Hepatocyte (in vitro differentiated cells): ENCODE measurements at regions not wholly inside any gene's neighbourhood (a gene's known extent, or its start where the extent isn't known, plus 50 kb on each side); places are given as distances from the start of the nearest gene placed in this dataset. TPM values are rescaled to one million over a fixed set of nuclear protein-coding genes. Genes with fewer than 3 reads are reported as not detected.

Source experiments
- DNase-seq: peaks from one replicate; pipeline ENCODE4 v3.0.0-alpha.2; 2016; ENCODE audit warnings: low spot score
- H2AFZ ChIP-seq: fragments of 200-600 bp; sonication (generic); 2 replicates; pipeline ENCODE4 v1.6.0; 2016; ENCODE audit warnings: antibody characterized with exemption, mild to moderate bottlenecking
- H3K27ac ChIP-seq: fragments of 200-600 bp; sonication (generic); 2 replicates; pipeline ENCODE4 v1.5.1; 2016; ENCODE audit warnings: mild to moderate bottlenecking
- H3K27me3 ChIP-seq: fragments of 200-600 bp; sonication (generic); 2 replicates; pipeline ENCODE4 v1.6.1; 2016
- H3K36me3 ChIP-seq: fragments of 200-600 bp; sonication (generic); replicated peaks from 2 replicates; pipeline ENCODE4 v1.5.1; 2016; ENCODE audit warnings: low read depth; ENCODE audit not compliant: insufficient read depth
- H3K4me1 ChIP-seq: fragments of 200-600 bp; sonication (generic); 2 replicates; pipeline ENCODE4 v1.5.1; 2016; ENCODE audit warnings: mild to moderate bottlenecking, moderate library complexity; ENCODE audit not compliant: insufficient read depth
- H3K4me2 ChIP-seq: fragments of 200-600 bp; sonication (generic); 2 replicates; pipeline ENCODE4 v1.6.0; 2016
- H3K4me3 ChIP-seq: fragments of 200-600 bp; sonication (generic); 2 replicates; pipeline ENCODE4 v1.5.1; 2016; ENCODE audit warnings: mild to moderate bottlenecking
- H3K79me2 ChIP-seq: fragments of 200-600 bp; sonication (generic); 2 replicates; pipeline ENCODE4 v1.6.0; 2017; ENCODE audit warnings: mild to moderate bottlenecking
- H3K9me2 ChIP-seq: fragments of 200-600 bp; sonication (generic); replicated peaks from 2 replicates; pipeline ENCODE4 v1.6.0; 2017; ENCODE audit warnings: mild to moderate bottlenecking; ENCODE audit not compliant: insufficient read depth
- H3K9me3 ChIP-seq: fragments of 200-600 bp; sonication (generic); 2 replicates; pipeline ENCODE4 v1.5.1; 2016; ENCODE audit warnings: low read depth, mild to moderate bottlenecking
- H4K20me1 ChIP-seq: fragments of 200-600 bp; sonication (generic); 2 replicates; pipeline ENCODE4 v1.6.0; 2016; ENCODE audit warnings: mild to moderate bottlenecking; ENCODE audit not compliant: insufficient read depth, poor library complexity, severe bottlenecking
- CTCF ChIP-seq: fragments of 200-600 bp; sonication (generic); IDR thresholded peaks from 2 replicates; pipeline ENCODE4 v1.5.1; 2016; ENCODE audit warnings: antibody characterized with exemption, mild to moderate bottlenecking; ENCODE audit not compliant: poor library complexity
- EZH2 ChIP-seq: fragments of 200-600 bp; sonication (generic); IDR thresholded peaks from 2 replicates; pipeline ENCODE4 v1.6.1; 2016; ENCODE audit warnings: antibody characterized with exemption, mild to moderate bottlenecking, borderline replicate concordance
- EZH2phosphoT487 ChIP-seq: fragments of 200-600 bp; sonication (generic); IDR thresholded peaks from one replicate; pipeline ENCODE4 v1.6.1; 2018; ENCODE audit warnings: antibody characterized with exemption, mild to moderate bottlenecking, low read depth, moderate library complexity; ENCODE audit not compliant: unreplicated experiment, severe bottlenecking
- WGBS: methylation state at CpG from one replicate; pipeline ENCODE4 v1.1.6; 2016; ENCODE audit warnings: low lambda C conversion rate; ENCODE audit errors: missing lambda C conversion rate; 5-methylcytosine and 5-hydroxymethylcytosine counted together
- small RNA-seq: library from RNA; depleted of rRNA; stranded (forward); fragments of <200 nt; gene quantifications from one replicate; pipeline ENCODE3, GENCODE V24; 2014

GRCh38 chr9:101791533-101791932, 53.1 kb upstream of the GRIN3A start:
- no peak overlapping the region for H3K4me2 ChIP-seq
- H2AFZ ChIP-seq: no peak overlapping the region
- H3K4me3 ChIP-seq: no peak overlapping the region
- H3K36me3 ChIP-seq: no peaks in the 10 kb centered on the region
- H3K79me2 ChIP-seq: no peaks in the 10 kb centered on the region
- H3K9me2 ChIP-seq: no peaks in the 10 kb centered on the region
- no peak overlapping the region for H3K27ac ChIP-seq
- no peaks in the 10 kb centered on the region for H3K9me3 ChIP-seq
- H3K4me1 ChIP-seq: no peaks in the 10 kb centered on the region
- DNase-seq: no peak
- 55% methylated on average over 6 of the region's 6 CpGs for WGBS
- no peaks in the 10 kb centered on the region for H4K20me1 ChIP-seq
- TF ChIP-seq EZH2phosphoT487 (no peak), EZH2 (no peak), CTCF (no peak)
- H3K27me3 ChIP-seq: no peaks in the 10 kb centered on the region

Small RNA genes in the stretch of these regions (small RNA-seq; reads per million reads assigned to genes)
- gene RNU6-329P: not detected
